ENCODE measurements at regions not wholly inside any gene's neighbourhood (a gene's known extent, or its start where the extent isn't known, plus 50 kb on each side); places are given as distances from the start of the nearest gene placed in this dataset.
"Not testable (repeated sequence)": the region's sequence is repeated elsewhere in the genome, so short reads cannot be mapped to it uniquely, and the experiment has no call there.

- no peak for DNase-seq
Observed at GRCh38 chr4:141290771-141291170, 70.1 kb downstream of the ZNF330 start.

GRCh38 chr4:141294306-141294705 lies 73.6 kb downstream of the ZNF330 start:
- no peak for DNase-seq

GRCh38 chr4:141301216-141301615 lies 80.5 kb downstream of the ZNF330 start:
- no peak for DNase-seq

GRCh38 chr4:141302924-141303323 lies 82.2 kb downstream of the ZNF330 start:
- no peak for DNase-seq

- DNase-seq = no peak
Observed at GRCh38 chr4:141304346-141304745, 83.7 kb downstream of the ZNF330 start.

- DNase-seq = no peak
Observed at GRCh38 chr4:141306331-141306730, 85.6 kb downstream of the ZNF330 start.

- peak; percentile 74 for DNase-seq
Observed at GRCh38 chr4:141307241-141307689, 86.6 kb downstream of the ZNF330 start.

- no peak for DNase-seq
Observed at GRCh38 chr4:141309874-141310273, 89.2 kb downstream of the ZNF330 start.

- no peak for DNase-seq
Observed at GRCh38 chr4:141311246-141312204, 90.8 kb downstream of the ZNF330 start.

GRCh38 chr4:141314627-141315026 lies 93.9 kb downstream of the ZNF330 start:
- DNase-seq = no peak

- DNase-seq = no peak
Observed at GRCh38 chr4:141328560-141329173, 108.0 kb downstream of the ZNF330 start.

GRCh38 chr4:141329174-141329569 lies 108.5 kb downstream of the ZNF330 start:
- no peak for DNase-seq

GRCh38 chr4:141330616-141331015 lies 109.9 kb downstream of the ZNF330 start:
- DNase-seq = no peak

- no peak for DNase-seq
Observed at GRCh38 chr4:141331534-141332358, 111.1 kb downstream of the ZNF330 start.

GRCh38 chr4:141332359-141333181 lies 111.9 kb downstream of the ZNF330 start:
- not testable (repeated sequence) for DNase-seq

GRCh38 chr4:141333456-141334230 lies 112.9 kb downstream of the ZNF330 start:
- DNase-seq = not testable (repeated sequence)

- DNase-seq = no peak
Observed at GRCh38 chr4:141335166-141335565, 114.5 kb downstream of the ZNF330 start.

- no peak for DNase-seq
Observed at GRCh38 chr4:141338238-141338637, 117.5 kb downstream of the ZNF330 start.

GRCh38 chr4:141339391-141339790 lies 118.7 kb downstream of the ZNF330 start:
- DNase-seq = no peak

GRCh38 chr4:141339966-141340365 lies 119.3 kb downstream of the ZNF330 start:
- no peak for DNase-seq

GRCh38 chr4:141340458-141340857 lies 119.8 kb downstream of the ZNF330 start:
- DNase-seq = no peak
